Body of pancreas (tissue), 4 donors: ENCODE measurements at regions not wholly inside any gene's neighbourhood (a gene's known extent, or its start where the extent isn't known, plus 50 kb on each side); places are given as distances from the start of the nearest gene placed in this dataset.

ENCODE experiments used
- ATAC-seq: fragments of 150-250 bp; one replicate; pipeline ENCODE4 v1.9.1; 2016
- DNase-seq, 4 donors: peaks; one replicate each; pipeline ENCODE4 v3.0.0-alpha.2; 2019
- H3K27ac ChIP-seq, 4 donors: fragments of 200-600 bp; sonication (generic); 1 replicate in 3 of 4; 2 replicates in 1 of 4; pipeline versions ENCODE4 v1.5.1 to v1.6.1; 2016 to 2019; ENCODE audit warnings: mild to moderate bottlenecking in 1 of 4, mixed read lengths in 1 of 4, moderate library complexity in 1 of 4
- H3K27me3 ChIP-seq, 2 donors: fragments of 200-600 bp; sonication (generic); one replicate each; pipeline ENCODE4 v1.6.0; 2016; ENCODE audit warnings: mild to moderate bottlenecking in 1 of 2
- H3K36me3 ChIP-seq, 2 donors: fragments of 200-600 bp; sonication (generic); replicated peaks in 1 of 2; 2 replicates each; pipeline ENCODE4 v1.5.1; 2016; ENCODE audit warnings: low read depth in 2 of 2; ENCODE audit not compliant: insufficient read depth in 1 of 2
- H3K4me1 ChIP-seq: fragments of 200-600 bp; sonication (generic); one replicate; pipeline ENCODE4 v1.6.0; 2016
- H3K4me3 ChIP-seq, 2 donors: fragments of 200-600 bp; sonication (generic); 1 replicate in 1 of 2; 2 replicates in 1 of 2; pipeline ENCODE4 v1.5.1; 2016 to 2019
- H3K9me3 ChIP-seq, 3 donors: fragments of 200-600 bp; sonication (generic); 1 replicate in 2 of 3; 2 replicates in 1 of 3; pipeline ENCODE4 v1.5.1; 2016
- POLR2A ChIP-seq, 3 donors: fragments of 450-650 bp; IDR thresholded peaks; one replicate each; pipeline ENCODE4 v1.6.1; 2016; ENCODE audit warnings: antibody characterized with exemption in 3 of 3, mild to moderate bottlenecking in 2 of 3
- WGBS, 2 donors: methylation state at CpG; one replicate each; pipeline ENCODE4 v1.1.5; 2017; 5-methylcytosine and 5-hydroxymethylcytosine counted together
- intact Hi-C: fragments of 100-400 bp; cut with DNase I; formaldehyde crosslinking; loops from one replicate; pipeline ENCODE4 v1.15.1; 2023
- TF ChIP-seq, protein P1 (sequence below), 7 experiments: fragments of 450-650 bp in 4 of 7; fragments of 200-600 bp in 3 of 7; sonication (generic) in 3 of 7; IDR thresholded peaks; one replicate each; pipeline ENCODE4 v1.5.1; 2016 to 2019; ENCODE audit warnings: antibody characterized with exemption in 7 of 7

DNA sequence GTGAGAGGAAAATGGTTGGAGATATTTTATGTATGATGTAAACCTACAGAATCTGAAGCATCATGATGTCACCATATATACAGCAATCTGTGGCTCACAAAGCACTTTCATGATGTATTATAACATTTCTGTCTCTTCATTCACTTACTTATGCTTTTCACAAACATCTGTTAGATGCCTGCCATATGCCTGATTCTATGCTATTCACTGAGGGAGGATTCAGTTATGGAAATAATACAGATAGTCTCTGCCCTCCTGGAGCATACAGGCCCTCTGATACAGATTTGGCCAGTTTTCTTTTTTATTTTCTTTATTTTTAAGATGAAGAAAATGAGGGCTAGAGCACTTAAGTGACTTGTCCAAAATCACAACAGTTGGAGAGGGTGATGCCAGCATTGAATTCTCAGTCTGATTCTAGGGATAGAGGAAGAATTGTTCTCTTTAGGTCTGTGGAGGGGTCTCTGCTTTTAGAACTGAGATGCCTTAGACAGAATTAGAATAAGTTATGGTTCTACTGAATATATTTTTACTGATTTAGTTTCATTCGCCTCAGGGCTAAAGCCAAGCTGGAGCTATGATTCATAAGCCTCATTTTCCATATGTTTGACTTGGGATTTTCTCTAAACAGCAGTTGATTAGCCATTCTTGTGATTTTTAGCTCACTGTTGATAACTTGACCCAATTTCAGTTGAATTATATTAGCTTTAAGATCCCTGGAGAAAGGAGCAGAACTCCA lies 636.4 kb downstream of the PRELID2 start:
- ATAC-seq: no peak

DNA sequence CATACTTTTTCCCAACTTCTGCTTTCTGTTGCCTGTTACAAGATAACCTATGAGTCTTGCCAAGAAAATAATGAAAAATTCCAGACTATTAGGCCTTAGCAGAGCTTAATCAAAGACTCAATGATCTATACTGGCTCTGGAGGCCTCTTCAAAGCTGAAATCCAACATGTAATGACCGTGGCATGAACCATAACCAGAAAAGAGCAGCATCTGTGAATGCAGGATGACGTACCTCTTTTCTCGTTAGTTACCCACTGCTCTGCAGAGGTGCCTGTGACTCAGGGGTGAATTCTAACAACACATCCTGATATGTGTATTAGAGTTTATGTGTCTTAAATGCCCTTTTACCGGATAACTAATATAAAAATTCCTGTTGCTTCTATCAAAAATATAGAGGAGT lies 645.4 kb downstream of the PRELID2 start:
- H3K9me3 ChIP-seq: no peaks in the 10 kb centered on the region
- H3K27ac ChIP-seq: no peak overlapping the region
- no peaks in the 10 kb centered on the region for H3K36me3 ChIP-seq
- TF ChIP-seq POLR2A (IDR thresholded peaks at IDR 0.05): no peak
- TF ChIP-seq, protein P1, sequence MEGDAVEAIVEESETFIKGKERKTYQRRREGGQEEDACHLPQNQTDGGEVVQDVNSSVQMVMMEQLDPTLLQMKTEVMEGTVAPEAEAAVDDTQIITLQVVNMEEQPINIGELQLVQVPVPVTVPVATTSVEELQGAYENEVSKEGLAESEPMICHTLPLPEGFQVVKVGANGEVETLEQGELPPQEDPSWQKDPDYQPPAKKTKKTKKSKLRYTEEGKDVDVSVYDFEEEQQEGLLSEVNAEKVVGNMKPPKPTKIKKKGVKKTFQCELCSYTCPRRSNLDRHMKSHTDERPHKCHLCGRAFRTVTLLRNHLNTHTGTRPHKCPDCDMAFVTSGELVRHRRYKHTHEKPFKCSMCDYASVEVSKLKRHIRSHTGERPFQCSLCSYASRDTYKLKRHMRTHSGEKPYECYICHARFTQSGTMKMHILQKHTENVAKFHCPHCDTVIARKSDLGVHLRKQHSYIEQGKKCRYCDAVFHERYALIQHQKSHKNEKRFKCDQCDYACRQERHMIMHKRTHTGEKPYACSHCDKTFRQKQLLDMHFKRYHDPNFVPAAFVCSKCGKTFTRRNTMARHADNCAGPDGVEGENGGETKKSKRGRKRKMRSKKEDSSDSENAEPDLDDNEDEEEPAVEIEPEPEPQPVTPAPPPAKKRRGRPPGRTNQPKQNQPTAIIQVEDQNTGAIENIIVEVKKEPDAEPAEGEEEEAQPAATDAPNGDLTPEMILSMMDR (IDR thresholded peaks at IDR 0.05): no peak
- WGBS, 2 donors: 59 to 73% methylated on average over 4 of the region's 4 CpGs
- no peak for DNase-seq
- no peaks in the 10 kb centered on the region for H3K27me3 ChIP-seq
- no peaks in the 10 kb centered on the region for H3K4me1 ChIP-seq
- H3K4me3 ChIP-seq: no peak overlapping the region
- no peak for ATAC-seq
- intact Hi-C loops: no loop called here

More for the DNA sequence above, 636.4 kb downstream of the PRELID2 start:
- WGBS, 2 donors: 86 to 97% methylated on average over 1 of the region's 1 CpG
- no peak for DNase-seq
- no peaks in the 10 kb centered on the region for H3K4me1 ChIP-seq
- H3K27ac ChIP-seq: no peak overlapping the region
- intact Hi-C loops: no loop called here
- no peaks in the 10 kb centered on the region for H3K9me3 ChIP-seq
- H3K36me3 ChIP-seq: no peaks in the 10 kb centered on the region
- no peak overlapping the region for H3K4me3 ChIP-seq
- no peaks in the 10 kb centered on the region for H3K27me3 ChIP-seq
- TF ChIP-seq, protein P1 (IDR thresholded peaks at IDR 0.05): no peak
- no peak for TF ChIP-seq POLR2A (IDR thresholded peaks at IDR 0.05)

DNA sequence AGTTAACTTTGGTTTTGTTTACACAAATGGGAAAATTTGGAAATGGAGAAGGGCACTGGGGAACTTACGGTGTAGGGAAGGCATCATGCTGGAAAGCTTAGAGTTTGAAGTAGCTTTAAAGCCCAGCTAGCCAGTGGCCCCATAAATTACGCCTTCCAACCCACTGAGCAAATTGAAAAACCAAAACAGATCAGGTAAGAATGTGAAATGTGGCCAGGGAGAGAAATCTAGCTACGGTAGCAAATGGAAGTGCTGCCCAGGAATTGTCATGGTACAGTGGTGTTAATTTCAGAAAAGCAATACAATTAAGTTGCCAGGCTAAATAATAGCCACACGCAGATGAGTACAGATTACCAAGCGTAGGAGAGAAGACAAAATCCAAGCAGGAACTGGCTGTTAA lies 654.8 kb downstream of the PRELID2 start:
- Histone ChIP-seq H3K27me3 (no peaks in the 10 kb centered on the region), H3K4me3 (no peak overlapping the region), H3K36me3 (no peaks in the 10 kb centered on the region), H3K9me3 (no peaks in the 10 kb centered on the region), H3K27ac (no peak overlapping the region), H3K4me1 (no peaks in the 10 kb centered on the region)
- TF ChIP-seq, protein P1 (IDR thresholded peaks at IDR 0.05): no peak
- no peak for TF ChIP-seq POLR2A (IDR thresholded peaks at IDR 0.05)
- intact Hi-C loops: no loop called here
- 83 to 85% methylated on average over 5 of the region's 5 CpGs for WGBS, 2 donors
- no peak for DNase-seq
- ATAC-seq: no peak

DNA sequence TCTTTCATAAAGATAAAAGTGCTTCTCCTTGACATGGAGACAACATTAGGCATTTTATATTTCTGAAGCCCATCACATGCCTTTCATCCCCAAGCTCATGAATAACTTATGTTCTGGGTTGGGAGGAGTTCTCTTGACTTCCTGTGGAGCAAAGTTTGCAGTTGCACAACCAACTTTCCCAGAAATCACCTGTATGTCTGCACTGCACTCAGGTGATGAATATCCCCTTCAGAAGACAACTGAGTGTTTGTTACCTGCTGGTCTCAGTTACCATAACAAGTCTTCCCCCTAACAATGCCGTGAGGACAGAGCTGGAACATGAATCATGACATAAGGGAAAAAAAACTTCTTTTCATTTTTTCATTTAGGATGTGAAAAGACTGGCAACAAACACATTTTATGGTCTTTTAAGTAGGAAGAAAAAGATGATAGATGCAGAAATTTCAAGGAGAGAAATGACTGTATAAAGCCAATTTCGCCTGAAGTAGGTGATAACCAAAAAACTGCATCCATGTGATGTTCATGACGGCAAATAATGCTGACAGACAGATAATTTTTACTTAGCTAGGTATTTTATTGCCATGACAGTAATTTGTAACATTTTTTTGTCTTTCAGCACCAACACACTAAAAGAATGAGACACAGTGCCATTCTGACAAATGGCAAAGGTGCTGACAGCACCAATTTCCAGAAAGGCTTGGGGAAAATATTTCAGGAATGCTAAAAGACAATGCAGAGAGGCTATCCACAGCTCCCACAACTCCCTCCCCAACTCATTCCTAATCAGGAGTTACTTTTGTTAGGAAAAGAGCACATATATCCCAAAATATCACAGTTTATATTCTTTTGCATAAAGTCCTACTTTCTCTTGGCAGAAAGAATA lies 656.3 kb downstream of the PRELID2 start:
- H3K4me1 ChIP-seq: no peaks in the 10 kb centered on the region
- H3K4me3 ChIP-seq: no peak overlapping the region
- H3K27me3 ChIP-seq: no peaks in the 10 kb centered on the region
- H3K9me3 ChIP-seq: no peaks in the 10 kb centered on the region
- intact Hi-C loops: no loop called here
- no peaks in the 10 kb centered on the region for H3K36me3 ChIP-seq
- no peak overlapping the region for H3K27ac ChIP-seq
- no peak for ATAC-seq
- DNase-seq: no peak
- WGBS, 2 donors: 61 to 68% methylated on average over 3 of the region's 3 CpGs
- TF ChIP-seq, protein P1 (IDR thresholded peaks at IDR 0.05): no peak
- TF ChIP-seq POLR2A (IDR thresholded peaks at IDR 0.05): no peak
